ENCODE measurements at regions not wholly inside any gene's neighbourhood (a gene's known extent, or its start where the extent isn't known, plus 50 kb on each side); places are given as distances from the start of the nearest gene placed in this dataset.

GRCh38 chr4:111283066-111283677, 660.3 kb upstream of the PITX2 start:
- Histone ChIP-seq H3K4me3 (no peak overlapping the region), H3K4me1 (replicated peaks) (no peaks in the 10 kb centered on the region), H3K27me3 (replicated peaks; ENCODE audit: insufficient read depth) (no peaks in the 10 kb centered on the region), H3K36me3 (no peaks in the 10 kb centered on the region), H3K9me3 (no peaks in the 10 kb centered on the region), H3K27ac (no peak overlapping the region)
- DNase-seq (ENCODE audit: low spot score), result peak; percentile 13
- intact Hi-C loops (cut with DNase I), result loop anchor here (5.0 kb wide), 1 partner anchor 656 kb away; no protein-coding TSS in a partner anchor
- peak; percentile 45 to 61 (median 54) for TF ChIP-seq CTCF (IDR thresholded peaks at IDR 0.05)
- no peak for TF ChIP-seq POLR2AphosphoS5 (IDR thresholded peaks at IDR 0.05)
- TF ChIP-seq POLR2A (IDR thresholded peaks at IDR 0.05), result no peak
- 27% methylated on average over 7 of the region's 7 CpGs for WGBS

DNA sequence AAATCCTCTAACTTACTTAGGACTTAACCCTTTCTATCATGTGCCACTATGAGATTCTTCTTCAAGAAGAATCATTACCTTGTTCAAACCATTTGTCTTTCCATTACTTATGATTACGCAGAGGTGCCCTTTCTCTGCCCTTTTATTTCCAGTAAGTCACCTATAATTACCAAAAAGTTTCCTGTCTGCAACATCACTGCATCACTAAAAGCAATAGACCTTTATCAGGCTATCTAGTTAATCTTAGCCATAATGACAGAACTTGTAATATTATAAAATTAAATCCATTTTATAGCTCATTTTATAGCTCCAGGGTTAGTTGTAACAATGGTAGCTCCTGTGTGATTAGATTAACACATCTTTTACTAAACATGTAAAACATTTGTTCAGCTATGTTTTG, 673.6 kb upstream of the PITX2 start:
- intact Hi-C loops (cut with DNase I), result no loop called here
- Histone ChIP-seq H3K4me3 (no peak overlapping the region), H3K4me1 (replicated peaks) (no peaks in the 10 kb centered on the region), H3K9me3 (no peaks in the 10 kb centered on the region), H3K27me3 (replicated peaks; ENCODE audit: insufficient read depth) (no peaks in the 10 kb centered on the region), H3K27ac (no peak overlapping the region), H3K36me3 (no peaks in the 10 kb centered on the region)
- no peak for DNase-seq (ENCODE audit: low spot score)
- 78% methylated on average over 1 of the region's 1 CpG for WGBS
- TF ChIP-seq POLR2AphosphoS5 (IDR thresholded peaks at IDR 0.05) (no peak), POLR2A (IDR thresholded peaks at IDR 0.05) (no peak), CTCF (IDR thresholded peaks at IDR 0.05) (no peak)

DNA sequence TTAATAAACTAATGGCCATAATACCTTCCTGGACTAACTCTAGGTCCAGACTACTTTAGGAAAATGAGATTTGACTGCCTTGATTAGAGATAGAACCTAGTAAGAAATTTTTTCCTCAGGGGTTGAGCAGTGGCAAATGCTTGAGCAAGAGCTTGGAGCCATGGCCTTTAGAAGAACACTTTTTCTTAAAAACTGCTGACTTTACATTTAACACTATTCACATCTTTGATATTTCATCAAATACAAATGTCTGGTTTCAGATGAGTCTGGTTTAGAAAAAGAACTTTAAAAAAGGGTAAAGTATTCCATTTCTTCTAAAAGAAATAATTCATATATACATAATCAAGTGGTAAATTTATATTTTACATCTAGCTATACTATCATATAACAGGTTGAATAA, 680.9 kb upstream of the PITX2 start:
- no peak overlapping the region for H3K4me3 ChIP-seq
- DNase-seq (ENCODE audit: low spot score), result no peak
- H3K27ac ChIP-seq, result no peak overlapping the region
- no peaks in the 10 kb centered on the region for H3K9me3 ChIP-seq
- intact Hi-C loops (cut with DNase I), result no loop called here
- H3K4me1 ChIP-seq (replicated peaks), result no peaks in the 10 kb centered on the region
- no peak for TF ChIP-seq POLR2AphosphoS5 (IDR thresholded peaks at IDR 0.05)
- no peak for TF ChIP-seq POLR2A (IDR thresholded peaks at IDR 0.05)
- no peak for TF ChIP-seq CTCF (IDR thresholded peaks at IDR 0.05)
- no peaks in the 10 kb centered on the region for H3K27me3 ChIP-seq (replicated peaks; ENCODE audit: insufficient read depth)
- no peaks in the 10 kb centered on the region for H3K36me3 ChIP-seq

- Histone ChIP-seq H3K27me3 (replicated peaks; ENCODE audit: insufficient read depth) (no peaks in the 10 kb centered on the region), H3K9me3 (no peaks in the 10 kb centered on the region), H3K27ac (no peak overlapping the region), H3K36me3 (no peaks in the 10 kb centered on the region), H3K4me1 (replicated peaks) (no peaks in the 10 kb centered on the region), H3K4me3 (no peak overlapping the region)
- WGBS, result 77% methylated on average over 6 of the region's 6 CpGs
- no peak for DNase-seq (ENCODE audit: low spot score)
- TF ChIP-seq CTCF (IDR thresholded peaks at IDR 0.05), result no peak
- intact Hi-C loops (cut with DNase I), result no loop called here
These were observed 700.6 kb upstream of the PITX2 start for GRCh38 chr4:111323496-111323895.

DNA sequence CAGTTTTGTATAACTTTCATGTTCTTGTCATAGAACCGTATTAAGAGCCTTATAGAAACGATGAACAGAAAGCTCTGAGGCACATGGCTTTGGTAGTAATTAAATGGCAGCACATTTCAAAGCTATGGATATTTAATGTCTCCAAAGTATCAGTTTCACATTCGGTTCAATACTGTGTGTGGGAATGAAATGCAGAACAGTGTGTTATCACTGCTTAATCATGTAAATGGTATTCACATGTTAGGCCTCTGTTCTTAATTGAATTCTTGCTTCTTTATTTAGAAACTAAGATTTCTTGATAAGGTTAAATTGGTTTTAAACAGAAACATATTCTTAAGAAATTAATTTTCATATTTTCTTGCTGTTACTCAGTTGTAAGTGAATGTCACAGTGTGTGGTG, 701.0 kb upstream of the PITX2 start:
- no peaks in the 10 kb centered on the region for H3K36me3 ChIP-seq
- H3K4me1 ChIP-seq (replicated peaks), result no peaks in the 10 kb centered on the region
- H3K4me3 ChIP-seq, result no peak overlapping the region
- TF ChIP-seq CTCF (IDR thresholded peaks at IDR 0.05) (no peak), POLR2A (IDR thresholded peaks at IDR 0.05) (no peak), POLR2AphosphoS5 (IDR thresholded peaks at IDR 0.05) (no peak)
- H3K9me3 ChIP-seq, result no peaks in the 10 kb centered on the region
- intact Hi-C loops (cut with DNase I), result no loop called here
- DNase-seq (ENCODE audit: low spot score), result no peak
- no peaks in the 10 kb centered on the region for H3K27me3 ChIP-seq (replicated peaks; ENCODE audit: insufficient read depth)
- H3K27ac ChIP-seq, result no peak overlapping the region
- 83% methylated on average over 3 of the region's 3 CpGs for WGBS
